ENCODE measurements at regions not wholly inside any gene's neighbourhood (a gene's known extent, or its start where the extent isn't known, plus 50 kb on each side); places are given as distances from the start of the nearest gene placed in this dataset.

DNA sequence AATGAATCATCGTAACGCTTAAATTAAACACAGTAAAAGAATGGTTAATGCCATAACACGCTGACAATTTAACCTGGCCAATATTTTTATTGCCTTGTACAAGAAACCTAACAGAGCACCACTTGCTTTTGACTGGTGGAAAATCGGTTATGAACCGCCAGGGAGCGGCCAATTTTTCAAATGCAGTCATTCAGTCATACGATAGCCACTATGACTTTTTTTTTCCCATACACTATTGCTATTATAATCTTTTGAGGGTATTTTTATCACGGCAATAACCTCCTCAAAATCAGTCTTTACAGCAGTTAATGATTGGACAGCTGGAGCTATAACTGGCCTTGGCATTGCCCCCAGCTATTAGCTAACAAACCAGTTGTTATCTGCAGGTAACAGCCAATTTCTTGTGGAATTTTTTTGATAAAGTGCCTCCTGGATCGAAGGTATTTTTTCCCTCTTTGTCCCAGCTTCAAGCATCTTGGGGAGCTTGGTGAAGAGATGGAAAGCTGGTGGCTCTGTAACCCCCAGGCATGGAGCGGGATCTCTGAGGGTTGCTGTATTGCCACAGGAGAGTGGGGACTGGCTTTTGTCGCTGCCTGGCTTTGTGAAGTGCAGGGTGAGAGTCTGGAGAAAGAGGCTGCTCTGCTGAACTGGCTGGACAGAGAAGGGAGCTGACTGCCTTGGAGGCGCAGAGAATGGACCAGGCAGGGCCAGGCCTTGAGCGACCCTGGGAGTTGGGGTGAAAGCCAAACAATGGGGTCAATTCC, 198.4 kb upstream of the ZNF536 start:
- H3K9ac ChIP-seq (ENCODE audit: low read length): no peak overlapping the region
- H3K9me3 ChIP-seq (ENCODE audit: insufficient read depth, low read length): no peaks in the 10 kb centered on the region
- no peak for TF ChIP-seq EZH2phosphoT487 (IDR thresholded peaks at IDR 0.05; ENCODE audit: low read depth)
- TF ChIP-seq, protein P1, sequence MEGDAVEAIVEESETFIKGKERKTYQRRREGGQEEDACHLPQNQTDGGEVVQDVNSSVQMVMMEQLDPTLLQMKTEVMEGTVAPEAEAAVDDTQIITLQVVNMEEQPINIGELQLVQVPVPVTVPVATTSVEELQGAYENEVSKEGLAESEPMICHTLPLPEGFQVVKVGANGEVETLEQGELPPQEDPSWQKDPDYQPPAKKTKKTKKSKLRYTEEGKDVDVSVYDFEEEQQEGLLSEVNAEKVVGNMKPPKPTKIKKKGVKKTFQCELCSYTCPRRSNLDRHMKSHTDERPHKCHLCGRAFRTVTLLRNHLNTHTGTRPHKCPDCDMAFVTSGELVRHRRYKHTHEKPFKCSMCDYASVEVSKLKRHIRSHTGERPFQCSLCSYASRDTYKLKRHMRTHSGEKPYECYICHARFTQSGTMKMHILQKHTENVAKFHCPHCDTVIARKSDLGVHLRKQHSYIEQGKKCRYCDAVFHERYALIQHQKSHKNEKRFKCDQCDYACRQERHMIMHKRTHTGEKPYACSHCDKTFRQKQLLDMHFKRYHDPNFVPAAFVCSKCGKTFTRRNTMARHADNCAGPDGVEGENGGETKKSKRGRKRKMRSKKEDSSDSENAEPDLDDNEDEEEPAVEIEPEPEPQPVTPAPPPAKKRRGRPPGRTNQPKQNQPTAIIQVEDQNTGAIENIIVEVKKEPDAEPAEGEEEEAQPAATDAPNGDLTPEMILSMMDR (IDR thresholded peaks at IDR 0.05; ENCODE audit: low read depth, low read length): no peak
- H3K4me3 ChIP-seq (ENCODE audit: low read length): no peak overlapping the region
- no peaks in the 10 kb centered on the region for H3K79me2 ChIP-seq (ENCODE audit: low read length)
- H3K36me3 ChIP-seq (replicated peaks; ENCODE audit: low read depth, low read length): no peaks in the 10 kb centered on the region
- no peak overlapping the region for H3K27ac ChIP-seq (ENCODE audit: low read length)
- H4K20me1 ChIP-seq (ENCODE audit: insufficient read depth, low read length): no peaks in the 10 kb centered on the region
- H3K27me3 ChIP-seq (ENCODE audit: low read depth, low read length): no peaks in the 10 kb centered on the region
- peaks cover 9% of the 10 kb centered on the region for H3K4me1 ChIP-seq (ENCODE audit: low read length)
- no peak overlapping the region for H3K4me2 ChIP-seq (ENCODE audit: low read length)
- no peak overlapping the region for H2AFZ ChIP-seq (ENCODE audit: low read depth, low read length)

DNA sequence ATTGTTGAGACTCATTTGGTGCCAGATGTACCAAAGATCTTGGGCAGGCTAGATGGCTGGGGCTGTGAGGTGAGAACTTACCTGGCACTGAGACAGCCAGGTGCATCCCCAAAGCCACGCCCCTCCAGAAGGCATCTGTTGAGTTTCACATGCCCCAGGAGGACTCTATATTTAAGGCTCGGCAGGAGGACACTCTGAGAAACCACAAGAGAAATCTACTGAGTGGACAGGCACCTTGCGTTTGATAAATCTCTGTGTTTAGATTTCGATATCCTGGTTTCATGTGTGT, 197.9 kb upstream of the ZNF536 start:
- H3K4me1 ChIP-seq (ENCODE audit: low read length): peaks cover 9% of the 10 kb centered on the region
- H3K27ac ChIP-seq (ENCODE audit: low read length): no peak overlapping the region
- no peaks in the 10 kb centered on the region for H3K36me3 ChIP-seq (replicated peaks; ENCODE audit: low read depth, low read length)
- 0 out of 2 replicates have a peak, but pooled peaks cover 2% of the 10 kb centered on the region for H3K27me3 ChIP-seq (ENCODE audit: low read depth, low read length)
- H4K20me1 ChIP-seq (ENCODE audit: insufficient read depth, low read length): no peaks in the 10 kb centered on the region
- H3K4me2 ChIP-seq (ENCODE audit: low read length): no peak overlapping the region
- H3K9ac ChIP-seq (ENCODE audit: low read length): no peak overlapping the region
- H3K9me3 ChIP-seq (ENCODE audit: insufficient read depth, low read length): no peaks in the 10 kb centered on the region
- TF ChIP-seq EZH2phosphoT487 (IDR thresholded peaks at IDR 0.05; ENCODE audit: low read depth): no peak
- TF ChIP-seq, protein P1 (IDR thresholded peaks at IDR 0.05; ENCODE audit: low read depth, low read length): no peak
- H2AFZ ChIP-seq (ENCODE audit: low read depth, low read length): no peak overlapping the region
- no peak overlapping the region for H3K4me3 ChIP-seq (ENCODE audit: low read length)
- H3K79me2 ChIP-seq (ENCODE audit: low read length): no peaks in the 10 kb centered on the region

DNA sequence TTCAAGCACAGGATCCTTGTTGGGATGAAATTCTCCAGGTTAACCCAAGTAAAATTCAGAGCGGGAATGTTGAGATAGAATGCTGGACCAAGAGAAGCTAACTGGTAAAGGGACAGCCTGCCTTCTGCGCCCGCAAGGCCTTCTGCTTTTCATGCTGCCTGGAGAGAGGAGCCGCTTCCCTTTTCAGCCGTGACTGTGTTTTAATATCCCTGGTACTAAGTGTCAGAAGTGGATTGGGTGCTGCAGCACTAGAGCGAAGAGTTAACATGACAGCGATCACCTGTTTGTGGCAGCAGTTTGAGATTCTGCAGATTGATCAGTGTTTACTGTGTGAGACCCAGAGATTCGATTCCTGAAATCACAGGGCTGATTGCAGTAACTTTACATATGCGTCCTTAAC, 197.4 kb upstream of the ZNF536 start:
- no peak overlapping the region for H2AFZ ChIP-seq (ENCODE audit: low read depth, low read length)
- H3K27me3 ChIP-seq (ENCODE audit: low read depth, low read length): 0 out of 2 replicates have a peak, but pooled peaks cover 2% of the 10 kb centered on the region
- no peak for TF ChIP-seq EZH2phosphoT487 (IDR thresholded peaks at IDR 0.05; ENCODE audit: low read depth)
- H3K9me3 ChIP-seq (ENCODE audit: insufficient read depth, low read length): no peaks in the 10 kb centered on the region
- no peaks in the 10 kb centered on the region for H4K20me1 ChIP-seq (ENCODE audit: insufficient read depth, low read length)
- no peaks in the 10 kb centered on the region for H3K79me2 ChIP-seq (ENCODE audit: low read length)
- H3K36me3 ChIP-seq (replicated peaks; ENCODE audit: low read depth, low read length): no peaks in the 10 kb centered on the region
- no peak overlapping the region for H3K4me3 ChIP-seq (ENCODE audit: low read length)
- H3K9ac ChIP-seq (ENCODE audit: low read length): no peak overlapping the region
- H3K4me2 ChIP-seq (ENCODE audit: low read length): no peak overlapping the region
- peaks cover 9% of the 10 kb centered on the region for H3K4me1 ChIP-seq (ENCODE audit: low read length)
- no peak overlapping the region for H3K27ac ChIP-seq (ENCODE audit: low read length)

DNA sequence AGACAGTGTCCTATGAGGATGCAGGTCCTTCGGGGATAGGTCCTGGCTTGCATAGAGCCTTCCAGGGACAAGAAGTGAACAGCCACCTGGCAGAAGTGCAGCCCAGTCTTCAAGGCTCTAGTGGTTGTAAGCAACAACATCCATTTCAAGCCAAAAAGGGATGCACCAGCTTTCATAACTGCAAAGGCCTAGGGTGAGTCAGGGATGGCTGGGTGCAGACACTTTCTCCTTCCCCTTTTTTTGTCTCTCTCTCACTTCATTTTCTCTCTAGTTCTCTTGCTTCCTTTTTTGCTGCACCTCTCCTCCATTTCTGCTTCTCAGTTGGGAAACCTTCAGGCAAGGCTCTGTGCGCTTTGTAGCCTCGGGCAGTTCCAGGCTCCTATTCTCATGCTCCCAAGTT, 196.2 kb upstream of the ZNF536 start:
- H3K27me3 ChIP-seq (ENCODE audit: low read depth, low read length): 0 out of 2 replicates have a peak, but pooled peaks cover 2% of the 10 kb centered on the region
- no peaks in the 10 kb centered on the region for H3K36me3 ChIP-seq (replicated peaks; ENCODE audit: low read depth, low read length)
- no peaks in the 10 kb centered on the region for H3K9me3 ChIP-seq (ENCODE audit: insufficient read depth, low read length)
- no peaks in the 10 kb centered on the region for H4K20me1 ChIP-seq (ENCODE audit: insufficient read depth, low read length)
- no peak overlapping the region for H3K27ac ChIP-seq (ENCODE audit: low read length)
- no peak overlapping the region for H3K9ac ChIP-seq (ENCODE audit: low read length)
- no peak overlapping the region for H3K4me3 ChIP-seq (ENCODE audit: low read length)
- TF ChIP-seq, protein P1 (IDR thresholded peaks at IDR 0.05; ENCODE audit: low read depth, low read length): no peak
- TF ChIP-seq EZH2phosphoT487 (IDR thresholded peaks at IDR 0.05; ENCODE audit: low read depth): no peak
- no peaks in the 10 kb centered on the region for H3K79me2 ChIP-seq (ENCODE audit: low read length)
- H2AFZ ChIP-seq (ENCODE audit: low read depth, low read length): no peak overlapping the region
- peaks cover 9% of the 10 kb centered on the region for H3K4me1 ChIP-seq (ENCODE audit: low read length)
- H3K4me2 ChIP-seq (ENCODE audit: low read length): no peak overlapping the region

All from OCI-LY3 (cell line).